ENCODE measurements at regions not wholly inside any gene's neighbourhood (a gene's known extent, or its start where the extent isn't known, plus 50 kb on each side); places are given as distances from the start of the nearest gene placed in this dataset.
"Not testable (repeated sequence)": the region's sequence is repeated elsewhere in the genome, so short reads cannot be mapped to it uniquely, and the experiment has no call there.

DNA sequence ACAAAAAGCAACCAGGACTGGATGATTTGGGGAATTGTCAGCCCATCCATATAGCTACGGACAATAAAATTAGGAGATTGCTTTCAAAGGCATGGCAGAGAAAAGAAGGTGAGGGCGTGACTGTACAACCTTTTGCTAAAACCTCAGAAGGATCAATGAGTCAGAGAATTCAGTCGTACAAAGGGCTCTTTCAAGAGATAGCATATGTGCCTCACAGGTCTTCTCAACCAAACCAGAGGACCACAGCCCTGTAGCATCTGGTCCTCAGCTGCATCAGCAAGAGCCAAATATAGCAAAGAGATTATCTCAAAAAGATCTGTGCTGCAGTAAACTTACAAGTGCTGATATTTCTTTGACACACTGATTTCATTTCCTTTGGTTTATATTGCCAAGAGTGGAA is 149.9 kb upstream of the RAB6C start:
- no peak for DNase-seq

DNA sequence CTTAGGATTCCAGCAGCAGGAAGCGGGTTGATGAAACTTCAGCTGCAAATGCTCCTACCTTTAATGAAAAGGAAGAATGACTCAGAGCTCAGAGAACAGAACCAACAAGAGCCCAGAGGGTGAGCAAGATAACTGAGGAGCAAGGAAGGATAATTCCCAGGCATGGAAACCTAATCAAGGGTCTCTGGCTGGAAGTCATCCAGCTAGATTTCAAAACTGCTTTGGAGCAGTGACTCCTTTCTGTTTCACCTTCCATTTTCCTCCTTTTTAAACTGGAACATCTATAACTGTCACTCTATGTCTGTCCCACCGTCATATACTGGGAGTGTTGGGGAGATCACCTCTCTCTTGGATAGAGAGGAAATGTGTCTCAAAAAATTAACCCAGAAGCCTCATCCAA is 148.4 kb upstream of the RAB6C start:
- DNase-seq, result no peak

DNA sequence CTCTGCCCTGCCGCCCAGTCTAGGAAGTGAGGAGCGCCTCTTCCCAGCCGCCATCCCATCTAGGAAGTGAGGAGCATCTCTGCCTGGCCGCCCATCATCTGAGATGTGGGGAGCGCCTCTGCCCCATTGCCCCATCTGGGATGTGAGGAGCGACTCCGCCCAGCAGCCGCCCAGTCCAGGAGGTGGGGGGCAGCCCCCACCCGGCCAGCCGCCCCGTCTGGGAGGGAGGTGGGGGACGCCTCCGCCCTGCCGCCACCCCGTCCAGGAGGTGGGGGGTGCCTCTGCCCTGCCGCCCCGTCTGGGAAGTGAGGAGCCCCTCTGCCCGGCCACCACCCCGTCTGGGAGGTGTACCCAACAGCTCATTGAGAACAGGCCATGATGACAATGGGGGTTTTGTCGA is 146.0 kb upstream of the RAB6C start:
- not testable (repeated sequence) for DNase-seq

DNA sequence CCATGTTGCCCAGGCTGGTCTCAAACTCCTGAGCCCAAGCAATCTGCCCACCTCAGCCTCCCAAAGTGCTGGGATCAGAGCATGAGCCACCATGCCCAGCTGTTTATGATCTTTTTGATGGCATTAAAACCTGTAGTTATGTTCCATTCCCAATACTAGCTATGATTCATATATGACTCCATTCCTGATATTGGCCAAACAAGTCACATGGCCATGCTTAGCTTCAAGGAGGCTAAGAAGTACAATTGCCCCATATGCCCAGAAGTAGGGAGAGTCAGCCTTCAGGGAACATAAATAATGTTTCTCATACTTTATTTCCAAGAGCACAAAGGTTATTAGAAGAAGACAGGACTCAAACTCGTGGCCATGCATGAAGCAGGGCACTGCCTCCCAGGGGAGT is 132.4 kb upstream of the RAB6C start:
- DNase-seq, result no peak

DNA sequence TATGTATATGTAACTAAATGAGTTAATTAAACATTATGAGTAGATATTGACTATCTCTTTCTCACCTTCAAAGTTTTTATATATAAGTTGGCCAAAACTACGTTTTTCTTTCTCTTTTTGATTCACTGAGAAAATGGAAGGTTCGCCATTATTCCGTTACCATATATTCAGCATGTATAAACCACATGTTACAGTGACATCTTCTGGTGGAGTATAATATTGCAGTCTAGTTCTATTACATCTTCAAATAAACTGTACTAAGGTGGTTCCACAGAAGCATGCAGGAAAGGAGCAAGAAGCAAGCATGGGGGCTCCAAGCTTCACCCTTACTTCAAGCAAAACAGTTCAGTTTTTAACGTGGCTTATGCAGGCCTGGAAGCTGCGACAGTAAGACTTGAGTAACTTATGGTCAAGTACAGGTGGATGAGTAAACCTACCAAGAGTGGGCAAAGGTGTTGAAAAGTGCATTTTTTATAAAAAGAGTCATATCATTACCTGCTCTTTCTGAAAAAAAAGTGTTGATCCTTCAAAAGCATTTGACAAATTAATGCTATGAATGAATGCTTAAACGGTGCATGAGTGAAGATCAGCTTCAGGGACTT is 129.8 kb upstream of the RAB6C start:
- DNase-seq, result no peak

DNA sequence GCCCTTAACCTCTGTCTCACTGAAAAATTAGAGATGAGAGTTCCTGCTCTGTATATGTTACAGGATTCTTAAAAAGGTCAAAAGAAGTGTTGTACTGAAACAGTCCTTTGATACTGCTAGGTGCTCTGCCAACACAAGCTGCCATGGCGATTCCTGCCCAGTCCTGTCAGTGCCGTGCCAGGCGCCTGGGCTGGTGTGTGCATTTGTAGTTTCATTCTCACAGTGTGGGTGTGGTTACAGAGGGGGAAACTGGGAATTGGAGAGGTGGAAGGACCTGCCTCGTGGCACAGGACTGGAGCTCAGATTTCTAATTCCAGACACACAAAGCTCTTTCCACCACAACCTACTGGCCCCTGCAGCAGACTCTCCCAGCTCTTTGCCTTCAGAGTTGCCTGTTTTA is 122.3 kb upstream of the RAB6C start:
- no peak for DNase-seq

DNA sequence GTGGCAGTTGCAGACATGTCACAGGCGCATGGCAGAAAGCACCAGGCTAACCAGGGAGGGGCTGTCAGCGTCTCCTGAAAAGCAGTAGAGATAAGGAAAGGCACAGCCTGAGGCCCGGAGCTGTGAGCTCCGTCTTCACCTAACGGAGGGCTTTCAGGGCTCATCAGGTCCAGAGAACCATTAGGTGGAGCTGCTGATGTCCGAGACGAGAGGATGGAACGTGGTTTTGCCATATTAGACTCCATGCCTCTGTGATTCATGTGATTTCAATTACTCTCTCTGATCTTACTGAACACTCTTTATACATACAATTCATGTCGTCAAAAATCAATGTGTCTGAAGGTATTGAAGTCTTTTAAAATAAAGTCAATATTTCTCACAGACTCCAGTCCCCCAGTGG is 120.3 kb upstream of the RAB6C start:
- DNase-seq, result no peak

DNA sequence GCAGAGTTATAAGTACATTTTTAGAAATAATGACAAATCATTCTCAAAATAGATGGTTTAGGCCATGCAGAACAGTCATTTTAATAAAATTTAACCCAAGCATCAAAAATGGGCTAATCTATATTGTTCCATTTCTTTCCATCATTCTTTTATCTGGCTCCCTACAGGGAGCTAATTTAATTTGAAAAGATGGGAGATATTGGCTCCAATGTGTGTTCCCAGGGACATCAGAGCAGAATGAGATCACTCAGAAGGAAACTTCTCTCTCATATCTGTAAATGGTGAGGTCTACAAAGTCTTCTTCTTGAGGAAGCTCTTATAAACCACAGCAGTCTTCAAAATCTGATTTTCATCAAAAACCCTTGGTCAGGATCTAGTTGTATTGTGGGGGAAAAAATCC is 119.4 kb upstream of the RAB6C start:
- DNase-seq, result no peak

DNA sequence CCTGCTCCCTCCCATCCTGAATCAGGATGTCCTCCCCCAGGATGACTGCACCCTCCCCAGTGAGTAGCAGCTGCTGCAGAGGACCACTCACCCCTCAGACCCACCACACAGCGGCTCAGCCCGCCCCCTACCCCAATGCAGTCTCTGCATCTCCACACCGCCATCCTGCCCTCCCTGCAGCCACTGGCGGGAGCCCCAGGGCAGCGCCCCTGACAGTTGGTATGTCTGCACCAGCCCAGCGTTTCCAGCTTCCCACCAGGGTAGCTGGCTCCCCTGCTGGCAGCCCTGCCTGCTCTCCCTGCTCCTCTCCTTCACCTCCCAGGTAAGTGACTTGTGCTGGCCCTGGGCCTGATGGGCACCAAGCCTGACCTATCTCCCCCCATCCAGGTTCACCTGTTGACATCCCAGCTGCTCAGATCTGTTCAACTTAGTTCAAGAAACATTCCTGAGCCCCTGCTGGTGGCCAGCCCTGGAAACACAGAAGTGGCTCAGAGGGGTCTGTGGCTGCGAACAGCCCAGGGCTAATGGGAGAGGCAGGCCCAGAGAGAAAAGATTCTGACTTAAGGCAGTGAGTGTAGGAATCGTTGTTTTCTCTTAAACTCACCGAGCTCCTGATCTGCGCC is 117.7 kb upstream of the RAB6C start:
- no peak for DNase-seq

DNA sequence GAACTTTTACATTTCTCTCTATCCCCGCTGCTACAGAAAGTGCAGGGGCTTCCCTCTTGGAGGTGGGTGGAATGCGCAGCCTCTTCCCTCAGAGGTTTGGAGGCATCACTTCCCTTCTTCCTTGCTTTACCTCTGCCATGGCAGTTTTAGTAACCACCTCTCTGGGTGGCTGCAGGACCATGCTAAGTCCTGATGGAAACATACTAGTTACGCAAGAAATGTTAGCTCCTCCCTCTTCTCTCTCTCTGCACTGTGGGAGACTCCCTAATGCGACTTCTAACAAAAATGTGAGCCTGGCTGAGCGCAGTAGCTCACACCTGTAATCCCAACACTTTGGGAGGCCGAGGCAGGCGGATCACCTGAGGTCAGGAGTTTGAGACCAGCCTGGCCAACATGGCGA is 116.8 kb upstream of the RAB6C start:
- DNase-seq, result no peak

DNA sequence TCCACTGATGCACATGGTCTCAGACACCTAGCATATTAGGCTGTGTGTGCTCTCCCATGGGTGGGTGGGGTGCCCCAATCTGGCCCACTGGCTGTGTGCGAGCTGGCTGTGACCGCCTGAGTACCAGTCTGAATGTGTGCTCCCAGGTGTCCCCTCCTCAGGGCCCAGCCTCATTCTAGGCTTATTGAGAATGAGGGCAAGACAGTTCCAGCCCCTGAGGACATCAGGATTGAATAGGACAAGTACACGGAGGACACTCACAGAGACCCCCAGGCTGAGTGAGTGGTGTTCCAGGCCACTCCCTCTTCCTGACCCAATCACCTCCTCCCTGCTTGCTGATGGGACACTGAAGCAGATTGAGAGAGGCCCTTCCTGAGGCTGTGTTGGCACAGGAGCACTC is 116.1 kb upstream of the RAB6C start:
- DNase-seq, result no peak

DNA sequence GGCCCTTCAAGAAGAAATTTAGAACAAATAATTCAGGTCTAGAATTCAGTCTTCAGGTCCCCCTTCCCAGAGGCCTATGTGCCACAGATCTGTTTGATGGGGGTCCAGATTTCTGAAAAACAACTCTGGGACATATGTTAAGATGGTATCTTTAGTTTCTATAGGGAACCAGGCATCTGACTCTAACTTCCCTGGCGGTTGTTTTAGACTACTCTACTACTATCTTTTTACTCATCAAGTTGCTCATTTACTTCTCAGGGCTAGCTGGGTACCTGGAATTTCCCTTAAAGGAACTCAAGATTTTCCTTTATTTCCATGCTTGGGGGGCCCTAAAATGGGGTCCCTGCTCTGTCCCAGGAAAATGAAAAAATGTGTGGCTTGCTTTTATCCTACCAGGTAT is 114.7 kb upstream of the RAB6C start:
- no peak for DNase-seq

DNA sequence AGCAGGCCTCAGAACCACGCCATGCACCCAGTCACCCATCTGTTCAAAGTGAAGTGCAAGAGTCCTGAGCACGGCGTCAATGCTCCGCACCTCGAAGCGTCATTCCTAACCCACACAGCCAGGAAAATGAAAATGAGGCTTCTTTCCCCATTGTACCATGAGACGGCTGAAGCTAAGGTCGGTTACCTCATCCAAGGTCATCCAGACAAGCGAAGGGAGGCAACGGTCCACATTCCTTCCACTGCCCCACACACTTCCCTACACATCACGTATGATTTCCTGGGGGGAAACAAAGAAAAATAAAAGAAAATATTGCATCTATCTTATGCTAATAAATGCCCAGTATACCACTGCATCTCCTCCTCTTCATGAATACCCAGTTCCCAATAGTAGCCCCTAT is 113.5 kb upstream of the RAB6C start:
- DNase-seq, result no peak

DNA sequence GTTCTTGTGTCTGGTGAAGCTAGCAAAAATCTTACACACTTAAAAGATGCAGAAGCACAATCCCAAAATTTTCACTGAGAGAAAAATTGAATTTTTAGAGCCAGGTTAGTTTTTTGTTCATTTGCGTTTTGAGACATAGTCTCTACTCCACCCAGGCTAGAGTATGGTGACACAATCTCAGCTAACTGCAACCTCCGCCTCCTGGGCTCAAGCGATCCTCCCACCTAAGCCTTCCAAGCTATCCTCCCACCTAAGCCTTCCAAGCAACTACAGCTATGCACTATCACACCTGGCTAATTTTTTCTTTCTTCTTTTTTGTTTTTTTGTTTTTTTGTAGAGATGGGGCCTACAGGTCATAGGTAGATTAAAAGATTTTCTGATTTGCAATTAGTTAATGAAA is 113.1 kb upstream of the RAB6C start:
- DNase-seq, result no peak

DNA sequence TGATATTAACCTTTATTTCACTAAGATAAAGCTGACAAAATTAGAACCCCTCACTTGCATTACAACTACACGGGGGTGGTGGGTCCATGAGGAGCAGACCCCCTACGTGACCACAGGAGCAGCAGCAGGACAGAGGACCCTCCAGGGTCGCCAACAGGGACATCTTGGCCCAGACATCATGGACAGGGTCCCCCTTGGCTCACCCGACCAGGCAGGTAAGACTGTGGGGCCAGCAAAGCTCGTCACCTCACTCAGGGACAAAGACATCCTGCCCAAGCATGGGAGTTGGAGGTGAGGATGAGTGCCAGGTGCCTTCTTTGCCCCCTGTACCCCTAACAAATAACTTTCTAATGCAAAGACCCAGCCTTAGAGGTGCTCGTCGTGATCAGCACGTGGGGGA is 111.3 kb upstream of the RAB6C start:
- no peak for DNase-seq

DNA sequence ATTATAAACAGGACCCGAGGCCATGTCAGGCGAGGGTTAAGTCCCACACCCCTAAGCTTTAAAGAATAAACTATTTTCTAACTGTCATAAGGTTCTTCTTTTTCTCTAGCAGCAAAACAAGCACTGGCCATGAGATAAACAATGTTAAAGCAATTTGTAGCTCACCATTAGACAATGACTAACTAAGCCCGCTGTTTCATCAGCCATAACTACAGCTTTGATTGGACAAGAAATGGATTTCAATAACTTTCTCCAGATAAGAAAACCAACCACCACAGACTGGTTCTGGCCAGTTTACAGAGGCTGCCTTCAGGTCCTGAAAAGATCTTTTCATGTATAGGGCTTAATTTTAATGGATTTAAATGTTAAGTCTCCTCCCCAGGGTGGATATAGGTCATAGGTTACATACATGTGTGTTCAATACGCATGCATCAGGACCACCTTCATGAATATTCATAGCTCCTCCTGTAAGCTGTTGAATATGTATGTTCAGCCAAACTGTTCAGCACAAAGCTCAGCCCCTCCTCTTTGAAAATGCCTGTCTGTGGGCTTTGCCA is 108.7 kb upstream of the RAB6C start:
- DNase-seq, result no peak

DNA sequence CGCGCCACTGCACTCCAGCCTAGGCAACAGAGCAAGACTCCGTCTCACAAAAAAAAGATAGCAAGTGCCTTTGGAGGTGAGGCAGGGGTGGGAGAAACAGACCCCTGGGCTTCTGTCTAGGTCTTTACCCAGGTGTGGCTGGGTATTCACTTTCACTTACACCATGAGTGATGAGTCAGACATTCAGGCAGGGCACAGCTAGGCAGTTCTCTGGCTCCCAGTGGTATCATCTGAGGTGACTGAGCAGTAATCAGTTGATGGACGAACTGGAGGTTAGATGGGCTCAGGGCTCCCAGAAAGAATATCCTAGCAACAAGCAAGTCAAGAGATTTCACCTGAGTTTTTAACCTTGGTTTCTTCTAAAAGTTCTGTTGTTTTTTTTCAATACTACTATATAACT is 107.0 kb upstream of the RAB6C start:
- no peak for DNase-seq

DNA sequence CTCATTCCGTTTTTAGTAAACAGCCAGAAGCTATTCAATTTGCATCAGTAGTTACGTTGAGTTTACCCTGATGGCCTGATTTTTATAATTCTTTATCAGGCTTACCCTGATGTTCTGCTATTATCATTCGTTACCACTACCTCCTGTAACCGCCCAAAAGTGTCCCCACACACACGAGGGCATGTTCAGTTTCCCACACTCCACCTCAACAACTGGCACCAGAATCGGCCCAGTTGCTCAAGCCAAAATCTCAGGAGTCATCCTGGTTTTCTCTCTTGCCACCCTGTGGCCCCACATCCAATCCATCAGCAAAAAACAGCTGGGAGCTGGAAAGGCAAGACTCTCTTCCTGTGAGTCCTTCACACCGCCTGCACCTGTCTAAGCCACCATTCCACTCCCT is 102.9 kb upstream of the RAB6C start:
- no peak for DNase-seq

DNA sequence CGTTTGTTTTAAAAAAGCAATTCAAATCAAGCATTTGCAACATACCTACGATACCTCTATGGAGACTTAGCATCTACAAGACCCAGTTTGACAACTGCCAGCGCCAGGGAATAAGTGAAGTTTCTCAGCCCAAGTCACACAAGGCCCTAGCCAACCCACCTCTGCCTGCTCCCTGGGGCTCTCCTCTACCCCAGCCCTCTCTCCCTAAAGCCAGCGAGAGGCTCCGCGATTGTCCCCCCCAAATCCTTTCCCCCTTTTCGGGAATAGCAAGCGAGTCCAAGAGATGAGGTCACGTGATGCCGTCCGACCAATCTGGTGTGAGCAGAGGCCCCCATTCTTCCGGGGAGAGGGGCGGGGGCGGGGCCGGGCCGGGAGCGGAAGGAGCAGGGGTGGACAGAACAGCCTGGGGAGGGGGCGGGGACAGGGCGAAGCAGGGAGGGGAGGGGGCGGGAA is 102.2 kb upstream of the RAB6C start:
- DNase-seq, result no peak

DNA sequence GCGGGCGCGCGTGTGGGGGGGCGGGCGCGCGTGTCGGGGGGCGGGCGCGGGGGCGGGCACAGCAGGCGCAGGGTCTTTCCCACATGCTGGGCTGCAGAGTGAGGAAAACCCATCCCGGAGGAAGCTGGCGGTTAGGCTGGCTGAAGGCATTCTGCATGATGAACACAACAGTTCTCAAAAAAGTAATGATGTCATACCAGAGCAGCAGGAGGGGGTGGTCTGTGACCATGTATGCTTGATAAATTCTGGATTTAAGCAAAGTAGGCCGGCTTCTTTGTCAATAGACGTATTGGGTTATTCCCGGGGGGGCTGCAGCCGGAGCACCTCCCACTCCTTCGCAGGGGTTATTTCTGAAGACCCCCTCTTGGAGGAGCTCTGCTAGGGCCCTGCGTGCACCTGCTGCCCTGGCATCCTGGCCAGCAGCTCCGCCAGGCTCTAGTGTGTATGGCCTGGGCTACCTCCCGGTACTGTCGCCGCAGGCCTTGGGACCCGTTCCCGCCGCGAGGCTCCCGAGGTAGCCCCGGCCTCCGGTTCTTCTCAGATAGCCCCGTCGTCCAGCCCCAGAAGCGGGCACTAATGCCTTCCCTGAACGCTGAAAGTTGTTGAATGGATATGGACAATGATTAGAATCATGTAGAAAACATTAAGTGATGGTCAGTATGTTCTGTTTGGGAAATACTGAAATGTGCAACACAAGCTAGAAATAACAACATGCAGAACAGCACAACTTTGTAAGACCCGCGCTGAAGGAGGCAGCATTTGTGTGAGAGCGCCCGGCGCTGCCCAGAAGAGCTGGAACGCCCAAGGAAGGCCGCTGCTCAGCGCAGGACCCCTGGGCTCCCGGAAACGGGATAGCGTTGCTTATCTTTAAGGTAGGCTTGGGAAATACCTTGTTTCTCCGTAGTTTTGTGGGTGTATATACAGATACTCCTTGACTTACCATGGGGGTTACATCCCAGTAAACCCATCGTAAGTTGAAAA is 101.4 kb upstream of the RAB6C start:
- DNase-seq, result no peak

DNA sequence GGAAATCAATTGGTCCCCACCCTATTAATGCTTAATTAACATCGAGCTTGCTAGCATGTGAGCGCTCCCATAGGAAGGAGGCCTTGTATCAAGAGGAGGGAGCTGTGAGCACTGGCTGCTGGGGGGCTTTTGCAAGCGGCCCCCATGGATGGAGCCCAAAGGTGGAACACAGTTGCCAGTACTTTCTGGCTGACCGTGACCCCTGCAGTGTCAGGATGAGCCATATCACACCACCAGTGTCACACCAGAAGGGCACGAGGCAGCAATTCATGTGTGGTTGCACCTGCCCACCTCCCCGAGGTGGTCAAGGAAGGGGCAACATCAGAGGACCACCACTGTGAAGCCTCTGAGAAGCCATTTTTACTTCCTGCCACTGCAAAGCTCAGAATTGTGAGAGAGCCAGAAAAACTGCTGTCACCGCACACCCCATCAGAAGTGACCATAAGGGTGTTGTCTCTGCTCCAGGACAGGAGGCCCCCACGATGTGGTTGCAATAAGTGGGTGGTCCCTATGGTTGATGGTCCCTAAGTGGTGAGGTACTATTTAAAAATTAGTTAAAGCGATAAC is 99.8 kb upstream of the RAB6C start:
- no peak for DNase-seq

DNA sequence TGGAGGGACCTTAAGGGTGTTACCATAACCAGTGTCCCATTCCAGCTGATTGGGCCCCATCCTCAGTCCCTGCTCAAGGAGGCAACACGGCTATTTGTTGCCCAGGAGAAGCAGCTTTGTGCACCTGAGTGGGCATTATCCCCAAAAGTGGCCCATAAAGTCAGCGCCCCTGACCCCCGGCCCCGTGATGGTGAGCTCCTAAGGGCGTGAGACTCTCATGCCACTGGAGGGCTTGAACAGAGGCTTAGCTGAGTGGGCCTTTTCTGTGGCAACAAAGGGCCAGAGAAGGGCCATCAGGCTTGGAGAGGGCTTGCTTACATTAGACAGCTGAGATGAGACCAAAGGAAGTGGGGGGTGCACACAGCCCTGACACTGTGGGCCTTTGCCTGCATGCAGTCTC is 99.2 kb upstream of the RAB6C start:
- no peak for DNase-seq

DNA sequence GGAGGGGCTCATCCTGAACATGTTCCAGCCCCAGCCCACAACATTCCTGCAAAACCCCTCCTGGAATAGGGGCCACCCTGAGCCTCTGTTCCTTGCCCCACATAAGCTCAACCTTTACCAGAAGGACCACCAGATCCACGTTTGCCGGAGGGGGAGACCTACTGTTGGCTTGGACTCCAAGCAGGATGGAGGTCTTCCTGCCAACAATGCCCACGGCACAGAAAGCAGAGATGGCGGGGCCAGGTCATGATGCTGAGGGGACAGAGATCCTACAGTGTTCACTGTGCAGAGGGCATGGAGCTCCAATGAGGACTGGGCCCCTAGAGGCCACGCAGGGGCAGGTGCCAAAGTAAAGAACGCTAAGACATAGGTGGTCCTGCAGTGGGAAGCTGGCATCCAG is 98.5 kb upstream of the RAB6C start:
- no peak for DNase-seq
